ENCODE measurements at regions not wholly inside any gene's neighbourhood (a gene's known extent, or its start where the extent isn't known, plus 50 kb on each side); places are given as distances from the start of the nearest gene placed in this dataset.

DNA sequence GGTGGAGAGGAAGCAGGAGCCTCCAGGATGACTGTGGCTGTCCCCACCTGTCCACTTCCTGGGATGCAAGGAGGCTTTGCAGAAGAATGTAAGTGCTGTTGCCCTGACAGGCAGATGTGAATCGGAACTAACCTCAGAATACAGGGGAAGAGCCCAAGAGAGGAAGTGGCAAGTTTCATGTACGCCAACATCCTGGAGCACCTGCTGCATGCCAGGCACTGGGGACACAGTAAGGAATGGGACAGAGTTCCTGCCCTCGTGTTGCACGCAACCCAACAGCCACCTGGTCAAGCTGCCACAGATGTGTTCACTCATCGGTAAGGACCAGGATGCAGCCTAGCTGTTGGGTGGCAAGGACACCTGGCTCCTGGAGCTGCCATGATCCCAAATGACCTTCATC, 98.6 kb upstream of the RPL38 start:
- TF ChIP-seq, protein P1, sequence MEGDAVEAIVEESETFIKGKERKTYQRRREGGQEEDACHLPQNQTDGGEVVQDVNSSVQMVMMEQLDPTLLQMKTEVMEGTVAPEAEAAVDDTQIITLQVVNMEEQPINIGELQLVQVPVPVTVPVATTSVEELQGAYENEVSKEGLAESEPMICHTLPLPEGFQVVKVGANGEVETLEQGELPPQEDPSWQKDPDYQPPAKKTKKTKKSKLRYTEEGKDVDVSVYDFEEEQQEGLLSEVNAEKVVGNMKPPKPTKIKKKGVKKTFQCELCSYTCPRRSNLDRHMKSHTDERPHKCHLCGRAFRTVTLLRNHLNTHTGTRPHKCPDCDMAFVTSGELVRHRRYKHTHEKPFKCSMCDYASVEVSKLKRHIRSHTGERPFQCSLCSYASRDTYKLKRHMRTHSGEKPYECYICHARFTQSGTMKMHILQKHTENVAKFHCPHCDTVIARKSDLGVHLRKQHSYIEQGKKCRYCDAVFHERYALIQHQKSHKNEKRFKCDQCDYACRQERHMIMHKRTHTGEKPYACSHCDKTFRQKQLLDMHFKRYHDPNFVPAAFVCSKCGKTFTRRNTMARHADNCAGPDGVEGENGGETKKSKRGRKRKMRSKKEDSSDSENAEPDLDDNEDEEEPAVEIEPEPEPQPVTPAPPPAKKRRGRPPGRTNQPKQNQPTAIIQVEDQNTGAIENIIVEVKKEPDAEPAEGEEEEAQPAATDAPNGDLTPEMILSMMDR (IDR thresholded peaks at IDR 0.05), result no peak
- no peak for TF ChIP-seq POLR2A (IDR thresholded peaks at IDR 0.05)

Measured in lower leg skin (tissue), 3 donors.